PC-9 (cell line): ENCODE measurements at regions not wholly inside any gene's neighbourhood (a gene's known extent, or its start where the extent isn't known, plus 50 kb on each side); places are given as distances from the start of the nearest gene placed in this dataset.

Experiments used
- BruUV-seq: library from RNA; stranded (reverse); fragments of 400-500 nt; replicated peaks from 2 replicates; lab custom pipeline; 2021; lab: Mats Ljungman, UMichigan
- CTCF ChIA-PET: fragments of 300-600 bp; sonication (Branson Sonifier 250); formaldehyde crosslinking; loops from one replicate; lab custom pipeline; 2022; ENCODE audit warnings: antibody characterized with exemption; lab: Charles Lee
- POLR2A ChIA-PET: fragments of 300-600 bp; sonication (Branson Sonifier 250); formaldehyde crosslinking; loops from one replicate; lab custom pipeline; 2022; ENCODE audit warnings: antibody characterized with exemption; ENCODE audit not compliant: unreplicated experiment; lab: Charles Lee
- DNase-seq, 2 experiments: peaks; one replicate each; pipeline versions ENCODE4 v3.0.0 to v3.0.0-alpha.2; 2015 to 2022; ENCODE audit warnings: mixed read lengths in 1 of 2
- H2AFZ ChIP-seq: fragments of 200-600 bp; sonication (generic); 2 replicates; pipeline ENCODE4 v1.8.1; 2017; ENCODE audit warnings: antibody characterized with exemption
- H3F3A ChIP-seq: fragments of 200-600 bp; sonication (generic); 2 replicates; pipeline ENCODE4 v1.8.1; 2017; ENCODE audit warnings: antibody characterized with exemption, mild to moderate bottlenecking, low read depth; ENCODE audit not compliant: insufficient read depth
- H3K27ac ChIP-seq: fragments of 200-600 bp; sonication (generic); 2 replicates; pipeline ENCODE4 v1.6.1; 2016; ENCODE audit warnings: mixed run types
- H3K27me3 ChIP-seq: fragments of 200-600 bp; sonication (generic); 2 replicates; pipeline ENCODE4 v1.6.1; 2016; ENCODE audit warnings: low read depth, mixed run types; ENCODE audit not compliant: insufficient read depth
- H3K36me3 ChIP-seq: fragments of 200-600 bp; sonication (generic); 2 replicates; pipeline ENCODE4 v1.6.1; 2016; ENCODE audit warnings: low read depth, mixed run types
- H3K4me1 ChIP-seq: fragments of 200-600 bp; sonication (generic); replicated peaks from 2 replicates; pipeline ENCODE4 v1.6.1; 2016; ENCODE audit warnings: mixed run types; ENCODE audit not compliant: insufficient read depth
- H3K4me2 ChIP-seq: fragments of 200-600 bp; sonication (generic); 2 replicates; pipeline ENCODE4 v1.6.1; 2017; ENCODE audit warnings: mixed run types
- H3K4me3 ChIP-seq: fragments of 200-600 bp; sonication (generic); 2 replicates; pipeline ENCODE4 v1.6.1; 2016; ENCODE audit warnings: mixed run types
- H3K79me2 ChIP-seq: fragments of 200-600 bp; sonication (generic); 2 replicates; pipeline ENCODE4 v1.6.1; 2017; ENCODE audit warnings: low read depth, mixed run types
- H3K9me2 ChIP-seq: fragments of 200-600 bp; sonication (generic); 2 replicates; pipeline ENCODE4 v1.8.1; 2017; ENCODE audit warnings: mild to moderate bottlenecking; ENCODE audit not compliant: insufficient read depth
- H3K9me3 ChIP-seq: fragments of 200-600 bp; sonication (generic); 2 replicates; pipeline ENCODE4 v1.8.1; 2016; ENCODE audit warnings: low read depth; ENCODE audit not compliant: insufficient read depth
- H4K20me1 ChIP-seq: fragments of 200-600 bp; sonication (generic); 2 replicates; pipeline ENCODE4 v1.8.1; 2017; ENCODE audit not compliant: insufficient read depth
- CTCF ChIP-seq: fragments of 200-600 bp; sonication (generic); conservative IDR thresholded peaks from 2 replicates; pipeline ENCODE4 v1.6.1; 2017; ENCODE audit warnings: mixed run types, antibody characterized with exemption, mild to moderate bottlenecking, moderate library complexity
- EZH2 ChIP-seq: fragments of 200-600 bp; sonication (generic); IDR thresholded peaks from 2 replicates; pipeline ENCODE4 v1.8.0; 2017; ENCODE audit warnings: antibody characterized with exemption, low read depth
- intact Hi-C: fragments of 100-400 bp; cut with micrococcal nuclease; formaldehyde crosslinking; loops from one replicate; pipeline ENCODE4 v1.10.0; 2022; ENCODE audit not compliant: unreplicated experiment

DNA sequence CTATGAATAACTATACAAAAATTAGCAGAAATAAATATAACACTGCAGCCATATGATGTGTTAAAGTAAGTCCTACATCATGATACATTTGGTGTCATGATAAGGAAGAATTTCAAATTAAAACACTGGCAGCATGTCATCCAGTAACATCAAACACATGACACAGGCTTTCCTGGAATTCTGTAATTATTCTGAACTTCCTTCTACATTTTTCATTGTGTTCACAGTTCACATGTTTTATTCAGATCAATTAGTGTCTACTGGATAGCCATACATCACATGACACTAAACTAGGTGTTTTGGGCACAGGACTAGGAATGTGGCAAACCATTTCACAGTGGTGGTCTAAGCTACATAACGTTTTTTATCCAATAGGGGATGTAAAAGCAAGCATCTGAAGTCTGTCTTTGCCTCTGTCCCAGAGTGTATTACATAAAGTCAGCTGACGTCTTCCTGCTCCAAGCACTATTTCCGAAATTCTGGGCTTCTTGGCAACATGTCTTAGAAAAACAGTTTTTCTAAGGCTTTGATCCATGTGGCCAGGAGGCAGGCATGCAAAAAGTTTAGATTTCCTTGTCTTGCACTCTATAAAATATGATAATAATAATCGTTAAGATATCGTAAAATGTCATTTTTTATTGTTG lies 707.9 kb downstream of the CENPC start:
- Histone ChIP-seq H3K4me1 (no peaks in the 10 kb centered on the region), H3K4me3 (no peak overlapping the region), H3K79me2 (no peaks in the 10 kb centered on the region), H3K4me2 (no peak overlapping the region), H3K9me3 (no peaks in the 10 kb centered on the region), H3K9me2 (no peaks in the 10 kb centered on the region), H3K36me3 (no peaks in the 10 kb centered on the region), H3K27ac (no peak overlapping the region), H2AFZ (no peak overlapping the region), H4K20me1 (no peaks in the 10 kb centered on the region), H3K27me3 (no peaks in the 10 kb centered on the region), H3F3A (no peaks in the 10 kb centered on the region)
- POLR2A ChIA-PET: no interaction called here
- intact Hi-C loops: no loop called here
- TF ChIP-seq EZH2: no peak
- no peak for TF ChIP-seq CTCF
- no peak for DNase-seq
- CTCF ChIA-PET: no interaction called here
- BruUV-seq: no TSS peak

DNA sequence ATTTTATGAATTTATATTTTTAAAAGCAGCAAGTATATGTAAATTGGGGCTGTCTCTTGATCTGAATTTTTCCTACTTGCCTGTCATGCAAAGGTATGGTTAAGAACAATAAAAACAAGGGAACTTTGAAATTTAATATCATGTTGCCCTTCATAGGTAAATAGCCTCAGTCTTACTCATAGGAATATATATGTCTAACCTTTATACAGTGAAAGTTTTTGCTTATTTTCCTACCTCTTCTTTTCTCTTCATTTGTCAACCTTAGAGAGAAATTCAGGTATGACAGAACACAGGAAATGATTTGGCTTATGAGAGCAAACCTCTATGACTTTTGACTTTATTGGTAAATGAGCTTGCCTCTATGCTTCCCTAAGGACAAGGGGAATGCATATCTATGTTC lies 716.0 kb downstream of the CENPC start:
- H3K27ac ChIP-seq: no peak overlapping the region
- no peak overlapping the region for H2AFZ ChIP-seq
- DNase-seq: no peak
- H3K4me2 ChIP-seq: no peak overlapping the region
- no peaks in the 10 kb centered on the region for H3K36me3 ChIP-seq
- H3K4me1 ChIP-seq: no peaks in the 10 kb centered on the region
- H3F3A ChIP-seq: no peaks in the 10 kb centered on the region
- H3K79me2 ChIP-seq: no peaks in the 10 kb centered on the region
- H3K27me3 ChIP-seq: no peaks in the 10 kb centered on the region
- CTCF ChIA-PET: no interaction called here
- H3K9me2 ChIP-seq: no peaks in the 10 kb centered on the region
- no peaks in the 10 kb centered on the region for H4K20me1 ChIP-seq
- BruUV-seq: no TSS peak
- POLR2A ChIA-PET: no interaction called here
- intact Hi-C loops: no loop called here
- no peak overlapping the region for H3K4me3 ChIP-seq
- TF ChIP-seq EZH2: no peak
- no peak for TF ChIP-seq CTCF
- no peaks in the 10 kb centered on the region for H3K9me3 ChIP-seq

DNA sequence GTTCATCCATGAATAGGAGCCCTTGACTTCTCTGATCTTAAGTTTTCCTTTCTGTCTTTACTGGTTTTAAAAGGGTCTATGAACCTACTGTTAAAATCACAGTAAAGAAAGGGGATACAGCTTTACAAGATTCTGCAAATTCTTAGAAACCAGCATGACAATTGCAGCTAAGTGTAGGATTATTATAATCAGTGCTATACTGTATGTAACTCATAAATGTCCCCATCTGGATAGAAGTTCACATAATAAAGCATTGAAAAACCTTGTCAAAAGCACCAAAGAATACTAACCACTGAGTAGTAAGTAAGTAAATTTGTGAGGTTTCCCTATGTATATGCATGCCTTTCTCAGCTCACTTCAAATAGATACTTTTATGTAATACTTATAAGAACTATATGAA lies 724.6 kb downstream of the CENPC start:
- no TSS peak for BruUV-seq
- H3K9me2 ChIP-seq: no peaks in the 10 kb centered on the region
- H3K79me2 ChIP-seq: no peaks in the 10 kb centered on the region
- no peaks in the 10 kb centered on the region for H3K4me1 ChIP-seq
- H3K4me3 ChIP-seq: no peak overlapping the region
- H3K4me2 ChIP-seq: no peak overlapping the region
- ChIA-PET CTCF (no interaction called here), POLR2A (no interaction called here)
- no peak overlapping the region for H3K27ac ChIP-seq
- H2AFZ ChIP-seq: no peak overlapping the region
- H3K27me3 ChIP-seq: no peaks in the 10 kb centered on the region
- TF ChIP-seq CTCF: no peak
- no peak for TF ChIP-seq EZH2
- no peaks in the 10 kb centered on the region for H3K9me3 ChIP-seq
- no peak for DNase-seq
- H3F3A ChIP-seq: no peaks in the 10 kb centered on the region
- H3K36me3 ChIP-seq: no peaks in the 10 kb centered on the region
- no peaks in the 10 kb centered on the region for H4K20me1 ChIP-seq
- intact Hi-C loops: no loop called here
